HG02870 (cell line): ENCODE measurements at regions not wholly inside any gene's neighbourhood (a gene's known extent, or its start where the extent isn't known, plus 50 kb on each side); places are given as distances from the start of the nearest gene placed in this dataset.

Experiments used
- ATAC-seq: cut with Tn5 transposase; IDR thresholded peaks from one replicate; pipeline ENCODE4 v1.9.1; 2021; ENCODE audit warnings: mild to moderate bottlenecking, moderate library complexity; ENCODE audit not compliant: unreplicated experiment

DNA sequence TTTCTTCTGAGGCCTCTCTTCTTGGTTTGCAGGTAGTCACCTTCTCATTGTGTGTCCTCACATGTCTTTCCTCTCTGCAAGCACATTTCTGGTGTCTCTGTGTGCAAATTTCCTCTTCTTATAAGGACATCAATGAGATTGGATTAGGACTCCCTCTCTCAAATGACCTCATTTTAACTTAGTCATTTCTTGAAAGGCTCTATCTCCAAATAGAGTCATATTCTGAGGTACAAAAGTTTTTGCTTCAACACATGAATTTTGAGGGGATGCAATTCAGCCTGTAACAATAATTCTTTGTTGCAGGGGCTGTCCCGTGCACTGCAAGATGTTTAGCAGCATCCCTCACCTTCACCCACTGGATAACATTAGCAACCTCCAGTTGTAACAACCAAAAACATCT, 115.0 kb upstream of the DCBLD2 start:
- no peak for ATAC-seq

GRCh38 chr3:99013777-99014315, 112.4 kb upstream of the DCBLD2 start:
- ATAC-seq, result no peak

- no peak for ATAC-seq
Measured at GRCh38 chr3:99013077-99013476, 111.6 kb upstream of the DCBLD2 start.

GRCh38 chr3:99012051-99012450, 110.6 kb upstream of the DCBLD2 start:
- ATAC-seq, result peak; percentile 81

DNA sequence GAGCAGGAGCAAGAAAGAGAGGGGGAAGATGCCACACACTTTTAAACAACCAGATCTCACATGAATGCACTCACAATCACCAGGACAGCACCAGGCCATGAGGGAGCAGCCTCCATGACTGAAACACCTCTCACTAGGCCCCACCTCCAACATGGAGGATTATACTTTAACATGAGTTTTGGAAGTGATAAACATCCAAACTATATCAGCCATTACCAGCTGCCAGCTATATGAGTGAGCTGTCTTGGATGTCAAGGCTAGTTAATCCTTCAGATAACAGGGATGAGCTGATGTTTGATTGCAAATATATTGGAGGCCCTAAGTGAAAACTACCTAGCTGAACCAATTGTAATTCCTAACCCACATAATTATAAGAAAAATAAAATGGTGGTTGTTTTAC, 108.4 kb upstream of the DCBLD2 start:
- ATAC-seq, result no peak

DNA sequence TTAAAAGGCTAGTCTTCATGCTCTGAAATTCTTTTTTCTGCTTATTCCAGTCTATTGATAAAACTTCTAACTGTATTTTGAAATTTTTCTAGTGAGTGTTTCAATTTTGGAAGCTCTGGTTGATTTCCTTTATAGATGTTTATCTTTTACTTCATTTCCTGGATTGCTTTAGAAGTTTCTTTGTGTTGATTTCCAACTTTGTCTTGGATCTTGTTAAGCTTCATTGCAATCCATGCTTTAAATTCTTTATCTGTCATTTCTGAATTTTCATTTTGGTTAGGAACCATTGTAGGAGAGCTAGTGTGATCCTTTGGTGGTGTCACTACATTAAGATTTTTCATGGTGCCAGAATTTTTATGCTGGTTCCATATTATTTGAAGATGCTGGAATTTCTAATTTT, 105.2 kb upstream of the DCBLD2 start:
- ATAC-seq, result no peak

- no peak for ATAC-seq
Measured at GRCh38 chr3:98999675-99000074, 98.2 kb upstream of the DCBLD2 start.

DNA sequence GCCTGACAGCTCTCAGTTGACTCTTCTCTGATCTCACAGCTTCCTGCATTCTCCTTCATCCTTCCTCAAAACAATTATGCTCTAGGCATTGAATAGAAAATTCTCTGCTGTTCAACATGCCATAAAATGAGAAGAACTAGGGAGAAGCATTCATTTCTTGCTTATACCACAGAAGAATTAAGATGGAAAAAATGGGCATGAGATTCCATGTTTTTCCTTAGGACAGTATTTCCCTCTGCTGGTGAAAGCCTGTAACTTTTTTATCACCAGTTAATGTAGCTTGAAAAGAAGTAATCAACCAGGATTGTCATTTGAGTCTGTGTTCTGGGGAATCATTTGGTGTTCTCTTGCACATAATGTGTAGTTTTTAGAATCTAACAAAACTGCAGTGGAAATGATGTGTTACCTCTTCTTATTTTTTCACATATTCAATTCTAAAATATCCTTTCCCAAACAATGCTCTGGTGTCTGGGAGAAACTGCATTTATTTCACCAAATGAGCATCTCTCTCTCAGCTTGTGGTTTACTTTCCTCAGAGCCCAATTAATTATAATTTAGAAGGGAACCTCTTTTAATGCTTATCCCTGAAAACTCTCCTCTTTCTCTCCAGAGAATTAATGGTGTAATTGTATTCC, 92.8 kb upstream of the DCBLD2 start:
- ATAC-seq, result no peak

DNA sequence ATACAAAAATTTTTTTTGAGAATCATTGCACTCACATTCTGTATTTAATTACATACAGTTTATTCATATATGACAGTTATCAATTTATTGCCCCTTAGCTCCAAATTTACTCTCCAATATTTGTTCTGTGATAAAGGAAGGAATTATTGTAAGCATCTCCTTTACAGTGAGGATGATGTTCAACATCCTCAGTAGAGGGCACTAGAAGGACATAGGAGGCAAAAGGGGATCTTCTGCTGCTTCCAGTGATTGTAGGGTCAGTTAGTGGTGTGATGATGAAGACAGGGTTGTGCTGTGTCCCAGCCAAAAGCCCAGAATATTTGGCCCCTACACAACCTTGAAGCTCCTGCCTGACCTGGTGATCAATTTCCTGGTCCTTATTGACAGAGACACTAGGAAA, 89.9 kb upstream of the DCBLD2 start:
- ATAC-seq, result no peak

- no peak for ATAC-seq
Measured at GRCh38 chr3:98990657-98991056, 89.2 kb upstream of the DCBLD2 start.

- ATAC-seq, result no peak
Measured at GRCh38 chr3:98986073-98986472, 84.6 kb upstream of the DCBLD2 start.

DNA sequence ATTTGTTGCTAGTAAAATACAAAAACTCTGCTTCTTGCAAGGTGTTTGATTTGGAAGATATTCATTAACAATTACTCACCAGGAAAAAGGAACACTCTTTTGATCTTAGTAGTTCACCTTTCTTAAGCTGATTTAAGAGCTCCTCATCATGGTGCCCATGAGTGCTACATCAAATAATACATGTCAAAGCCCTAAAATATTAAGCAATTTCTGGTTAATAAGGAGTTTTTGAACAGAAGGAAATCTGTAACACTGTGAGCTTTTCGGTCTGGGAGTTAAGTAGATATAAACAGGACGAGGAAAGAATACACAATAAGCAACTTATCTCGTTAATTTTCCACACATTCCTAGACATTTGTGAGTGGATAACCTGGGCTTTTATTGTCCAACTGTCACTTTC, 83.9 kb upstream of the DCBLD2 start:
- no peak for ATAC-seq

DNA sequence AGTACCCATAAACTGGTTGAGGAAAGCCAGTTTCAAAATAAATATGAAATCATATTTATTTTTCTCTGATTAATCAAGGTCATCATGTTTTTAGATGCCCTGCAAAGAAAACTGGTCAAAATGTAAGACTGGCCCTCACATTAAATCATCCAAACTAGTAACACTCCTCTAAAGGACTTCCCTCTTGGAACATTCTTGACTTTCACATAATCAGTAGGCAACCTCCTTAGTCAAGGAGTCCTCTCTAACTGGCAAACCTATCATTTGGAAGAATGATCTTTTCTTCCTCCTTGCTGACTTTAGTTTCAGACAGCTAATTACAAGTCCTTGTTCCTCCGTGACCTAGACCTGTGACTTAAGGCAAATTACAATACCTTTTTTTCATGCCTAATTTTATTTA, 82.5 kb upstream of the DCBLD2 start:
- ATAC-seq, result no peak

DNA sequence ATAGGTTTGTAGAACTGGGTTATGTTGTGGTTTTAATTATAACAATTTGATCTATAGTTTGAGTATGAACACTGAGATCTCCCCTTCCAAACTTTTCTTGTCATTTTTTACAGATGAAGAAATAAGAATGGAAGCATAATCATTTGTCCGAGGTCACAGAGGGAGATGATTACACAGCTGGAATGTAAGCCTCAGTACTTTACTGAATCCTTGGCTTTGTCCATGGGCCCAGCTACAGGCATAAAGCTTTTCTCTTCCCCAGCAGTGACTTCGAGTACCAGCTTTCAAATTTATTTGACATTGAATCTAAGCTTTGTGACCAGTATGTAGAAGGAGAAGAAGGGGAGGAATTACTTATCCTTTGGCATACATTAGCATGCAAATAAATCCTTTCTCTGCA, 80.9 kb upstream of the DCBLD2 start:
- ATAC-seq, result no peak

DNA sequence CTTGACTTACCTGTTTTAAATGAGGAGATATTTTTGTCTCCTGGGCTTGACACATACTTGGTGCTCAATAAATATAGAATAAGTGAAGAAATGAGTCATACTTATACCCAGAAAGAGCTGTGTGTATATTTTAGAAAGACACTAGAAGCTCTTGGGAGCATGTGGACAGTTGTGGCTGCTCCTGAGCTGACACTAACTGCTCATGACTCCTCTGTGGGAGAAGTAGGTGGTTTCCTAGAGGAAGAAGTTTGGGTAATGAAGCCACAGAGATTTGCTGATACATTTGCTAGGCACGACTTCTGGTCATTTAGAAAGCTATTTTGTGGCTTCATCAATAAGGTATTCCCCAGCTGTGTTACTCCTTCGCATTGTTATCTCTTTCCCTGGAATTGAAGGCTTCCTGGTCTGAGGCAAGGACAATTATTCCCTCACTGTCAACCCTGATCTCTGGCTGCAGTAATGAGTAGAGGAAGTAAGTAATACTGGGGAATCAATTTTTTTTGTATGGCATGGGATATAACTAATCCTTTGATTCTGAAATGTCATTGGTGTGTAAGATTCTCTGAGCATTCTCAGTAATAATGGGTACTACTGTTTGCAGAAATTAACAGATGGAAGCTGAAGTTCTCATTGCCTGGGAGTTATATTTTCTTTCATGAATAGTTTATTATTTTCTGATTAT, 79.6 kb upstream of the DCBLD2 start:
- peak; percentile 96 for ATAC-seq

DNA sequence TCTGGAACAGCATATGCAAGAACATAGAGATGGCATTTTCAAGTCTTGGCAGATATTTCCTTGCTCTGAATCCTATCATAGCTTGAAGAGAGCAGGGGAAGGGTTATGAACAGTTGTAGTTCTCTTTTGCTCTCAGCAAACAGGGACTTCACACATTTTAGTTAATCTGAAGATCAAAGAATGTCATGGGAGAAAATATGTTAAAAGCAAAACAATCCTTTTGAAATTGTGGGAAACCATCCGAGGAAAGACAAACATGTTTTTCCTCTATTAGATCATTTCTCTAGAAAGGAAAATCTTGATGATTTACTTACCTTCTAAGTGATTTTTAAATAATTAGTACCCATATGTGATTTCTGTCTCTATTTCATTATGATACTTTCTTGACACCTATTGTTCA, 77.8 kb upstream of the DCBLD2 start:
- ATAC-seq, result no peak

GRCh38 chr3:98978068-98978811, 76.7 kb upstream of the DCBLD2 start:
- no peak for ATAC-seq

DNA sequence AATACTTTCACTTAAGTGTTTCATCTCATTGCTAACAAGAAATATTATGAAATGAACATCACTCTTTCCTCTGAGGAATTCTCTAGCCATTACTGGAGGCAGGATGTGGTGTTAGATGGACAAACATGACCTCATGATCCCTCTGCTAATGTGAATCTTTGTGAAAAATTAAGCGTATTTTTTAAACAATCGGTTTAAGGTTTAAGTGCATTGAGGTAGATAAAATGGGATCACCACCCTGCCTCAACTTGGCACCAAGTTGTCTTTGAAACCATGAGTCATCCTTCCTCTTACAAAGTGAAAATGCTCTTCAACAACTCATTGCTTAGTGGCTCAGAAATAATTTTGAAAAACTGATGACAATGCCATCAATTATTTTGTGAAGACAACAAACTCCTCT, 76.0 kb upstream of the DCBLD2 start:
- ATAC-seq, result no peak

DNA sequence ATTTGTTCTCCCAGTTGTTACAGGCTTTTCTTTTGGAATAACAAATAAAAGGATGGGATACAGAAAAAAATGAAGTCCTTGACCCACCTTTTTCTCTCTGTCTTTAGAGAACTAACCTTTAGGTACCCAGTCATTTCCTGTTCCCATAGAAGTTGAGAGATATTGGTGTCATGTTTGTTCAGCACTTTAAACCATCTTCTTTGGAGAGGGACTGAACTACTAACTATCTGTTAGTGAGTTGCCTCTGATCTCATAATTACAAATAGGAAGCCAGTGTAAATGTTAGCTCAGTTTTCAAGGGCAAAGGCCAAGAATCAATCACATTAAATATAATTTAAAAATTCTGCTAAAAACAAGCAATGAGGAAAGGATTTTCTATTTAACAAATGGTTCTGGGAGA, 72.9 kb upstream of the DCBLD2 start:
- no peak for ATAC-seq

DNA sequence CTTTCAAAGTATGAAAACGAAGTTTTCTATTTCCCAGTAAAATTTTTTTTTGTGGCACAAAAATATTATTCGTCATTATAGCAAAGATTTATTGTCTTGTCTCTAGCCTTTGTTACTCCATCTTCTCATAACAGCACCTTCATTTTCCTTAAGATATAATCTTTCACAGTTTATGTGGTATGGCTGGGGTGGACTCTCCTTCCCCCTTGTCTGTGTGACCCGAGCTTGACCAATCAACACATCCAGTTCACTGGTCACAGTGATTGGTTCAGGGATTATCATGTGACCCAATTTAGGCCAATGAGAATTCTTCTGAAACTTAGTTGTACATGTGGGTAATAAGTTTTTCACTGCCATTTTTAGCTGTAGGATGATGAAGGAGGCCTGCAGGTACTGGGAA, 71.2 kb upstream of the DCBLD2 start:
- ATAC-seq, result no peak

DNA sequence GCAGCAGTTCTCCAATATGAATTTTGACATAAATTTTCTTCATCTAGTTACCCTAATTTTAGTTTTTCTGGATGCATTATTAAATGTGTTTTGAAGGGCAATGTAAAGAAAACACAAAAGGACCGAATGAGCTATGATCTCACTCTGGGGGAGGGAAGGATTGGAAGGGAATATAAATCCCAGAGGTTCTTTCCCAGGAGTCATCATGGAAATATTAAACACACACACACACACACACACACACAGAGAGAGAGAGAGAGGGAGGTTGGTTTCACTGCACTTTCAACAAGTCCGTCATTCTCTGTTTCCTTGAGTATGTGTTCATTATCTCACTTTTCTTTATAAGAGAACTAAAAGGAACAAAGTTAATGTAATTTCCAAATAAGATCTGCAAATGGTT, 70.7 kb upstream of the DCBLD2 start:
- no peak for ATAC-seq

DNA sequence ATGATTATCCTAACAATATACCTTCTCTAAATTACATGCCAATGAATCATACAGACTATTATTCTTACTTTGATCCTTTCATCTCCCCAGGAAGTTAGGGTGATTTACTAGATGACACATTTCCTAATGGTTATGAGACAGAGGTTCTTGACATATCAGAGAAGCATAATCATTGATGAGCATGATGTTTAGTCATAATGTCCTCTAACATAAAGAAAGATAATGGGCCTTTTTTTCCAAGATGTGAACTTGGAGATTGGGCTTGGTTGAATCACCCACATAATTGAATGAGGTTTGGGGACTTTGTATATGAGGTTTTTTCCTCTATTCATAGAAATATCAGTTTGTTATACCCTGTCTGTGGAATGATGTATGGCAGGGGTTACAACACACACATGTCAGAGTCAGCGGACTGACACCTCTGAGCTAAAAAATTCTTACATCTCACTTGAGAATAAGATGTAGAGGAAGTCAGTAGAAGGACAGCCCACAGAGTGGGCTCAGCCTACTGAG, 69.7 kb upstream of the DCBLD2 start:
- no peak for ATAC-seq
